K562 (cell line): ENCODE measurements at regions not wholly inside any gene's neighbourhood (a gene's known extent, or its start where the extent isn't known, plus 50 kb on each side); places are given as distances from the start of the nearest gene placed in this dataset.

ENCODE experiments used
- ATAC-seq: fragments of 200-7000 bp; cut with Tn5 transposase; 3 replicates; pipeline ENCODE4 v1.9.1; 2020; ENCODE audit warnings: moderate library complexity
- BruUV-seq: library from RNA; stranded (reverse); fragments of 400-500 nt; replicated peaks from 2 replicates; lab custom pipeline; 2021; lab: Mats Ljungman, UMichigan
- CTCF ChIA-PET: fragments of 300-600 bp; formaldehyde crosslinking; extraction: SDS; loops from one replicate; lab custom pipeline; 2021; ENCODE audit warnings: low intra/inter-chr PET ratio; lab: Yijun Ruan, JAX
- POLR2A ChIA-PET: fragments of 300-600, 350-650 bp; sonication (Branson Sonifier 250); formaldehyde crosslinking; extraction: SDS; loops from one replicate; lab custom pipeline; 2021; ENCODE audit warnings: antibody characterized with exemption, inconsistent platforms; lab: Yijun Ruan, JAX
- DNase-seq, 4 experiments: peaks; one replicate each; pipeline versions ENCODE4 v3.0.0 to v3.0.0-alpha.2; 2011 to 2018; ENCODE audit warnings: low spot score in 3 of 4, mixed read lengths in 3 of 4; ENCODE audit errors: extremely low read depth in 1 of 4
- FAIRE-seq: peaks from 2 replicates; lab custom pipeline; 2011; peaks lifted over from hg19 to GRCh38; lab: Jason Lieb, UNC
- H2AFZ ChIP-seq: 2 replicates; pipeline ENCODE4 v1.6.0; 2011; ENCODE audit warnings: low read depth, low read length, control low read depth, inconsistent platforms
- H3K27ac ChIP-seq: fragments of 200-600 bp; 3 replicates; pipeline ENCODE4 v1.8.0; 2011; ENCODE audit warnings: low read depth, mild to moderate bottlenecking, control low read depth, inconsistent platforms, low read length, moderate library complexity, mixed read lengths; ENCODE audit errors: extremely low read depth
- H3K27me3 ChIP-seq, 2 experiments: fragments of 300-600 bp in 1 of 2; 2 replicates in 1 of 2; 3 replicates in 1 of 2; pipeline versions ENCODE4 v1.6.0 to v1.8.0; 2011; ENCODE audit warnings: inconsistent platforms in 2 of 2, low read length in 2 of 2, mild to moderate bottlenecking in 1 of 2, mixed read lengths in 1 of 2, moderate library complexity in 1 of 2; ENCODE audit not compliant: control insufficient read depth in 2 of 2, insufficient read depth in 2 of 2
- H3K36me3 ChIP-seq: fragments of 300-600 bp; 3 replicates; pipeline ENCODE4 v1.8.0; 2011; ENCODE audit warnings: mild to moderate bottlenecking, low read length, inconsistent platforms; ENCODE audit not compliant: control insufficient read depth, insufficient read depth
- H3K4me1 ChIP-seq, 2 experiments: fragments of 200-600 bp in 1 of 2; replicated peaks in 1 of 2; 2 replicates in 1 of 2; 3 replicates in 1 of 2; pipeline versions ENCODE4 v1.5.1 to v1.8.0; 2011; ENCODE audit warnings: inconsistent platforms in 2 of 2, low read length in 2 of 2, mild to moderate bottlenecking in 1 of 2, mixed read lengths in 1 of 2, moderate library complexity in 1 of 2; ENCODE audit not compliant: control insufficient read depth in 2 of 2, insufficient read depth in 2 of 2
- H3K4me2 ChIP-seq: 2 replicates; pipeline ENCODE4 v1.6.1; 2011; ENCODE audit warnings: low read length, control low read depth, inconsistent platforms, mixed read lengths; ENCODE audit not compliant: insufficient read depth
- H3K4me3 ChIP-seq: fragments of 200-600 bp; sonication (generic), shearing (Covaris generic); 2 replicates; pipeline ENCODE4 v1.5.1; 2016; ENCODE audit warnings: control low read depth, inconsistent platforms
- H3K79me2 ChIP-seq: fragments of 200-600 bp; 3 replicates; pipeline ENCODE4 v1.8.0; 2011; ENCODE audit warnings: low read length, inconsistent platforms; ENCODE audit not compliant: control insufficient read depth, insufficient read depth
- H3K9ac ChIP-seq, 2 experiments: 2 replicates each; pipeline versions ENCODE4 v1.6.0 to v1.6.1; 2011; ENCODE audit warnings: low read depth in 2 of 2, low read length in 2 of 2, control low read depth in 1 of 2, inconsistent platforms in 1 of 2, mild to moderate bottlenecking in 1 of 2, mixed read lengths in 1 of 2; ENCODE audit not compliant: insufficient read depth in 1 of 2
- H3K9me1 ChIP-seq: one replicate; pipeline ENCODE4 v1.6.0; 2011; ENCODE audit warnings: inconsistent platforms, mild to moderate bottlenecking, low read length, moderate library complexity; ENCODE audit not compliant: control insufficient read depth, insufficient read depth
- H3K9me3 ChIP-seq: replicated peaks from 2 replicates; pipeline ENCODE4 v1.5.1; 2011; ENCODE audit warnings: low read depth, low read length, inconsistent platforms; ENCODE audit not compliant: control insufficient read depth, insufficient read depth
- H4K20me1 ChIP-seq: replicated peaks from 2 replicates; pipeline ENCODE4 v1.6.1; 2011; ENCODE audit warnings: low read length, inconsistent platforms, mixed read lengths; ENCODE audit not compliant: control insufficient read depth, insufficient read depth
- ATF1 ChIP-seq, 2 experiments: fragments of 450-650 bp in 1 of 2; IDR thresholded peaks; 2 replicates each; pipeline ENCODE4 v1.6.1; 2016; ENCODE audit warnings: missing compliant biosample characterization in 1 of 2, missing genetic modification characterization in 1 of 2
- ELF2 ChIP-seq: fragments of 250-450 bp; sonication (Bioruptor Pico); IDR thresholded peaks from 2 replicates; pipeline ENCODE4 v1.5.0; 2021; ENCODE audit warnings: mild to moderate bottlenecking
- ETV1 ChIP-seq: fragments of 450-650 bp; conservative IDR thresholded peaks from 2 replicates; pipeline ENCODE4 v1.6.1; 2016; ENCODE audit warnings: missing genetic modification characterization, control low read depth, low read depth, missing compliant biosample characterization
- NR2C2 ChIP-seq, 2 experiments: fragments of 200-800 bp in 1 of 2; sonication (Bioruptor generic) in 1 of 2; sonication (generic) in 1 of 2; formaldehyde crosslinking in 1 of 2; IDR thresholded peaks; 2 replicates each; pipeline versions ENCODE4 v1.6.1 to v1.8.0; 2016 to 2022; ENCODE audit warnings: mild to moderate bottlenecking in 1 of 2, missing compliant biosample characterization in 1 of 2, missing genetic modification characterization in 1 of 2, missing genetic modification reagents in 1 of 2
- SREBF2 ChIP-seq: sonication (generic); formaldehyde crosslinking; IDR thresholded peaks from 2 replicates; pipeline ENCODE4 v1.4.0; 2020; ENCODE audit warnings: mild to moderate bottlenecking, missing genetic modification reagents
- ZBTB11 ChIP-seq, 3 experiments: fragments of 200-800 bp in 1 of 3; fragments of 250-450 bp in 1 of 3; fragments of 450-650 bp in 1 of 3; sonication (Bioruptor Pico) in 1 of 3; sonication (Bioruptor generic) in 1 of 3; formaldehyde crosslinking in 1 of 3; IDR thresholded peaks; 2 replicates each; pipeline versions ENCODE4 v1.6.1 to v1.8.0; 2016 to 2022; ENCODE audit warnings: mild to moderate bottlenecking in 2 of 3, missing genetic modification characterization in 2 of 3, missing compliant biosample characterization in 1 of 3, moderate library complexity in 1 of 3
- ZNF696 ChIP-seq: fragments of 250-450 bp; sonication (Bioruptor Pico); conservative IDR thresholded peaks from 2 replicates; pipeline ENCODE4 v1.4.0; 2020; ENCODE audit warnings: mild to moderate bottlenecking, moderate library complexity
- WGBS: fragments of 100-300 bp; shearing (Covaris generic); methylation state at CpG from one replicate; pipeline ENCODE4 v1.1.6; 2016; ENCODE audit warnings: low coverage, mixed read lengths; ENCODE audit not compliant: insufficient coverage; ENCODE audit errors: missing lambda C conversion rate; 5-methylcytosine and 5-hydroxymethylcytosine counted together
- in situ Hi-C: fragments of 300-500 bp; cut with MboI; formaldehyde crosslinking; loops from 4 replicates; pipeline ENCODE4 v1.15.0; 2018; ENCODE audit warnings: inconsistent platforms, mixed read lengths
- intact Hi-C: fragments of 100-400 bp; cut with micrococcal nuclease; formaldehyde crosslinking; loops from 2 replicates; pipeline ENCODE4 v1.14.2; 2022

- H3K9ac ChIP-seq = no peak overlapping the region
- H3K27ac ChIP-seq = no peak overlapping the region
- no peak for ATAC-seq
- H3K27me3 ChIP-seq = no peaks in the 10 kb centered on the region
- TF ChIP-seq SREBF2 (CRISPR knock-in tag) (no peak), ELF2 (CRISPR knock-in tag) (no peak)
- TF ChIP-seq, all 486 proteins: peak for 0
- in situ Hi-C loops (no loop called here), intact Hi-C loops (no loop called here)
- FAIRE-seq = no peak
- no TSS peak for BruUV-seq
- Histone ChIP-seq H3K9me1 (no peaks in the 10 kb centered on the region), H2AFZ (peak overlapping the region; percentile 27; the same call in 1 of the 2 replicates), H3K4me2 (no peak overlapping the region), H3K79me2 (no peaks in the 10 kb centered on the region), H3K4me1 (no peaks in the 10 kb centered on the region; a peak in 1 of 5 replicates), H4K20me1 (no peaks in the 10 kb centered on the region; the same call in 1 of the 2 replicates), H3K36me3 (no peaks in the 10 kb centered on the region), H3K4me3 (no peak overlapping the region), H3K9me3 (no peaks in the 10 kb centered on the region)
- POLR2A ChIA-PET = no interaction called here
- no peak for DNase-seq
- 10% methylated on average over 5 of the region's 5 CpGs for WGBS
- CTCF ChIA-PET = no interaction called here
Measured at GRCh38 chr7:41882256-41882655, 179.4 kb upstream of the INHBA start.

GRCh38 chr7:41881331-41882130 is 178.6 kb upstream of the INHBA start:
- Histone ChIP-seq H3K27me3 (no peaks in the 10 kb centered on the region), H3K4me3 (no peak overlapping the region), H3K27ac (no peak overlapping the region), H3K79me2 (no peaks in the 10 kb centered on the region), H3K36me3 (no peaks in the 10 kb centered on the region), H3K9me1 (no peaks in the 10 kb centered on the region), H3K4me1 (no peaks in the 10 kb centered on the region; a peak in 1 of 5 replicates), H3K9ac (no peak overlapping the region), H3K4me2 (peak overlapping the region; percentile 41; the same call in 1 of the 2 replicates), H2AFZ (peak overlapping the region; percentile 63; the same call in 1 of the 2 replicates), H4K20me1 (no peaks in the 10 kb centered on the region; the same call in 1 of the 2 replicates), H3K9me3 (no peaks in the 10 kb centered on the region)
- BruUV-seq = no TSS peak
- CTCF ChIA-PET = no interaction called here
- no peak for FAIRE-seq
- 4% methylated on average over 13 of the region's 13 CpGs for WGBS
- POLR2A ChIA-PET = no interaction called here
- in situ Hi-C loops (no loop called here), intact Hi-C loops (no loop called here)
- no peak for ATAC-seq
- peak in 1 of 4 experiments; percentile 3 for DNase-seq
- peak in 1 of 3 experiments; percentile 67; a peak in 2 of 6 replicates for TF ChIP-seq ZBTB11 (CRISPR knock-in tag; IDR thresholded peaks at IDR 0.05)
- no peak for TF ChIP-seq NR2C2 (CRISPR knock-in tag; IDR thresholded peaks at IDR 0.05)
- TF ChIP-seq NR2C2 (tag; IDR thresholded peaks at IDR 0.05) = peak; percentile 68
- TF ChIP-seq ZNF696 (CRISPR knock-in tag) = no peak
- no peak for TF ChIP-seq ETV1 (tag)
- no peak for TF ChIP-seq ATF1 (CRISPR knock-in tag; IDR thresholded peaks at IDR 0.05)
- TF ChIP-seq ATF1 (tag; IDR thresholded peaks at IDR 0.05) = peak; percentile 50; the same call in 1 of the 2 replicates
